ENCODE measurements at regions not wholly inside any gene's neighbourhood (a gene's known extent, or its start where the extent isn't known, plus 50 kb on each side); places are given as distances from the start of the nearest gene placed in this dataset.
"Not testable (repeated sequence)": the region's sequence is repeated elsewhere in the genome, so short reads cannot be mapped to it uniquely, and the experiment has no call there.

- H3K9me3 ChIP-seq: no peaks in the 10 kb centered on the region
- DNase-seq (no peak), ATAC-seq (ENCODE audit: low FRiP score in 2 of 2) (no peak)
- no peaks in the 10 kb centered on the region for H3K4me1 ChIP-seq
- no peaks in the 10 kb centered on the region for H3K36me3 ChIP-seq
- WGBS, 2 donors: 80 to 86% methylated on average over 7 of the region's 7 CpGs
- H3K27me3 ChIP-seq: no peaks in the 10 kb centered on the region
- H3K4me3 ChIP-seq: no peak overlapping the region
- TF ChIP-seq CTCF (IDR thresholded peaks at IDR 0.05) (no peak), POLR2A (IDR thresholded peaks at IDR 0.05) (no peak), POLR2AphosphoS5 (IDR thresholded peaks at IDR 0.05) (no peak), EP300 (IDR thresholded peaks at IDR 0.05) (no peak)
- H3K27ac ChIP-seq: no peak overlapping the region
Observed at GRCh38 chr6:137625808-137626207, 131.6 kb upstream of the OLIG3 start.

GRCh38 chr6:137630666-137631065 is 136.5 kb upstream of the OLIG3 start:
- Histone ChIP-seq H3K4me1 (no peaks in the 10 kb centered on the region), H3K9me3 (no peaks in the 10 kb centered on the region), H3K4me3 (no peak overlapping the region), H3K27me3 (no peaks in the 10 kb centered on the region), H3K27ac (no peak overlapping the region), H3K36me3 (no peaks in the 10 kb centered on the region)
- DNase-seq: no peak
- ATAC-seq (ENCODE audit: low FRiP score in 2 of 2): no peak
- TF ChIP-seq POLR2A (IDR thresholded peaks at IDR 0.05): no peak
- no peak for TF ChIP-seq EP300 (IDR thresholded peaks at IDR 0.05)
- no peak for TF ChIP-seq CTCF (IDR thresholded peaks at IDR 0.05)
- no peak for TF ChIP-seq POLR2AphosphoS5 (IDR thresholded peaks at IDR 0.05)
- 47 to 80% methylated on average over 1 of the region's 1 CpG for WGBS, 2 donors

GRCh38 chr6:137631323-137631722 is 137.1 kb upstream of the OLIG3 start:
- no peak for DNase-seq
- no peak for ATAC-seq (ENCODE audit: low FRiP score in 2 of 2)
- no peak overlapping the region for H3K4me3 ChIP-seq
- H3K9me3 ChIP-seq: no peaks in the 10 kb centered on the region
- H3K36me3 ChIP-seq: no peaks in the 10 kb centered on the region
- 88 to 92% methylated on average over 2 of the region's 2 CpGs for WGBS, 2 donors
- peaks cover 0 to under 1% (median 0%) of the 10 kb centered on the region in 4 donors for H3K4me1 ChIP-seq
- H3K27ac ChIP-seq: no peak overlapping the region
- H3K27me3 ChIP-seq: no peaks in the 10 kb centered on the region
- TF ChIP-seq CTCF (IDR thresholded peaks at IDR 0.05) (no peak), POLR2A (IDR thresholded peaks at IDR 0.05) (no peak), POLR2AphosphoS5 (IDR thresholded peaks at IDR 0.05) (no peak)

- ATAC-seq (ENCODE audit: low FRiP score in 2 of 2); H3K36me3 ChIP-seq; H3K4me3 ChIP-seq; H3K27ac ChIP-seq; H3K27me3 ChIP-seq; DNase-seq; H3K9me3 ChIP-seq: not testable (repeated sequence)
- H3K4me1 ChIP-seq: peaks cover 5 to 14% (median 7%) of the 10 kb centered on the region in 4 donors
- 89 to 91% methylated on average over 9 of the region's 9 CpGs for WGBS, 2 donors
Observed at GRCh38 chr6:137634177-137634576, 140.0 kb upstream of the OLIG3 start.

GRCh38 chr6:137637121-137637520 is 142.9 kb upstream of the OLIG3 start:
- Histone ChIP-seq H3K36me3 (no peaks in the 10 kb centered on the region), H3K4me1 (peaks cover 5 to 17% (median 7%) of the 10 kb centered on the region in 4 donors), H3K9me3 (no peaks in the 10 kb centered on the region), H3K27ac (peak overlapping the region in 3 of 4 donors; percentile 13 to 64 (median 21)), H3K27me3 (no peaks in the 10 kb centered on the region), H3K4me3 (no peak overlapping the region)
- peak in 1 of 2 donors; percentile 72 for DNase-seq
- ATAC-seq (ENCODE audit: low FRiP score in 2 of 2): peak; percentile 88 to 90
- TF ChIP-seq POLR2A (IDR thresholded peaks at IDR 0.05): no peak
- TF ChIP-seq CTCF (IDR thresholded peaks at IDR 0.05): no peak
- TF ChIP-seq POLR2AphosphoS5 (IDR thresholded peaks at IDR 0.05): peak in 1 of 2 donors; percentile 17
- peak in 1 of 4 donors; percentile 85 for TF ChIP-seq EP300 (IDR thresholded peaks at IDR 0.05)
- WGBS, 2 donors: 13 to 35% methylated on average over 1 of the region's 1 CpG

All from upper lobe of left lung (tissue), 6 donors.